HEK293T (cell line): ENCODE measurements at regions not wholly inside any gene's neighbourhood (a gene's known extent, or its start where the extent isn't known, plus 50 kb on each side); places are given as distances from the start of the nearest gene placed in this dataset.

ENCODE experiments used
- ARNT ChIP-seq: fragments of 450-650 bp; IDR thresholded peaks from 2 replicates; pipeline ENCODE4 v1.6.1; 2017; ENCODE audit warnings: mild to moderate bottlenecking
- BHLHE40 ChIP-seq: fragments of 450-650 bp; IDR thresholded peaks from 2 replicates; pipeline ENCODE4 v1.6.1; 2016; ENCODE audit warnings: mild to moderate bottlenecking, moderate library complexity, borderline replicate concordance
- CTBP1 ChIP-seq: fragments of 450-650 bp; IDR thresholded peaks from 2 replicates; pipeline ENCODE4 v1.6.1; 2016; ENCODE audit warnings: borderline replicate concordance
- ELF4 ChIP-seq: fragments of 450-650 bp; IDR thresholded peaks from 2 replicates; pipeline ENCODE4 v1.6.1; 2017; ENCODE audit warnings: antibody characterized with exemption
- FOXA1 ChIP-seq: fragments of 450-650 bp; IDR thresholded peaks from 2 replicates; pipeline ENCODE4 v1.6.1; 2016; ENCODE audit warnings: mild to moderate bottlenecking
- FOXK2 ChIP-seq: fragments of 450-650 bp; IDR thresholded peaks from 2 replicates; pipeline ENCODE4 v1.6.1; 2016; ENCODE audit warnings: mild to moderate bottlenecking
- FOXM1 ChIP-seq: fragments of 450-650 bp; IDR thresholded peaks from 2 replicates; pipeline ENCODE4 v1.6.1; 2017; ENCODE audit warnings: mild to moderate bottlenecking, borderline replicate concordance
- NFRKB ChIP-seq: fragments of 450-650 bp; IDR thresholded peaks from 2 replicates; pipeline ENCODE4 v1.6.1; 2016; ENCODE audit warnings: mild to moderate bottlenecking, moderate library complexity
- SP1 ChIP-seq: fragments of 450-650 bp; IDR thresholded peaks from 2 replicates; pipeline ENCODE4 v1.6.1; 2017
- SUZ12 ChIP-seq: fragments of 450-650 bp; IDR thresholded peaks from 2 replicates; pipeline ENCODE4 v1.6.1; 2016; ENCODE audit warnings: mild to moderate bottlenecking
- ZNF384 ChIP-seq: fragments of 450-650 bp; IDR thresholded peaks from 2 replicates; pipeline ENCODE4 v1.6.1; 2016

GRCh38 chr14:40340708-40341107, 908.5 kb upstream of the FBXO33 start:
- TF ChIP-seq ARNT (no peak), BHLHE40 (no peak), FOXM1 (no peak), FOXA1 (no peak), SP1 (no peak), ZNF384 (no peak), NFRKB (no peak), SUZ12 (no peak), CTBP1 (no peak), ELF4 (no peak), FOXK2 (no peak)
